GM18498 (cell line): ENCODE measurements at regions not wholly inside any gene's neighbourhood (a gene's known extent, or its start where the extent isn't known, plus 50 kb on each side); places are given as distances from the start of the nearest gene placed in this dataset.
"Not testable (repeated sequence)": the region's sequence is repeated elsewhere in the genome, so short reads cannot be mapped to it uniquely, and the experiment has no call there.

Experiments
- ATAC-seq: cut with Tn5 transposase; IDR thresholded peaks from one replicate; pipeline ENCODE4 v1.9.1; 2021; ENCODE audit warnings: mild to moderate bottlenecking, moderate library complexity; ENCODE audit not compliant: unreplicated experiment

GRCh38 chr14:35949920-35950513, 123.9 kb downstream of the BRMS1L start:
- ATAC-seq: no peak

DNA sequence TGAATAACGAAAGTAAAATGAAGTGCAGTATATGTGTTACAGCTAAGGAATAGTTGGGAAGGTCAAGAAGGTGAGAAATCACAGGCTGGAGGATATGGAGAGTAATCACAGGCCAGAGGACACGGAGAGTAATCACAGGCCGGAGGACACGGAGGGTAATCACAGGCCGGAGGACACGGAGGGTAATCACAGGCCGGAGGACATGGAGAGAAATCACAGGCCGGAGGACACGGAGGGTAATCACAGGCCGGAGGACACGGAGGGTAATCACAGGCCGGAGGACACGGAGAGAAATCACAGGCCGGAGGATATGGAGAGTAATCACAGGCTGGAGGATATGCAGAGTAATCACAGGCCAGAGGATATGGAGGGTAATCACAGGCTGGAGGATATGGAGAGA, 121.8 kb downstream of the BRMS1L start:
- ATAC-seq: not testable (repeated sequence)

GRCh38 chr14:35944847-35945246, 118.7 kb downstream of the BRMS1L start:
- ATAC-seq: no peak

DNA sequence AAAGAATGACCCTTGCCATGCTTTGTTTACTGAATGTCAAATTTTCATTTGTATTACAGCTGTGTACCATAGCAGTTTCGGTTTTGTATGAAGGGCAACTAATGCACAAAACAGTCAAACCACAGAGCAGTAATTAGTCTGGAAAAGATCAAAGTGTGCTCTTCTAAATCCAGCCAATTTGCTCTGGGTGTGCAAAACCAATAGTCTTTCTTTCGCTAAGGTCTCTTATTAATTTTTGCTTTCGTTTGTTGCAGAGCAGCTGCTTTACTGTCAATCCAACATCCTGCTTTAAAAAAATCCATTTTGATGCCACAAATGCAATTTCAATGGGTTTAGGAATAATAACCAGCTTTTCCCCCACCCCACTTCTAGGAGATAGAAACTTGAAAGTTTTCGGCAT, 114.2 kb downstream of the BRMS1L start:
- ATAC-seq: peak; percentile 84

DNA sequence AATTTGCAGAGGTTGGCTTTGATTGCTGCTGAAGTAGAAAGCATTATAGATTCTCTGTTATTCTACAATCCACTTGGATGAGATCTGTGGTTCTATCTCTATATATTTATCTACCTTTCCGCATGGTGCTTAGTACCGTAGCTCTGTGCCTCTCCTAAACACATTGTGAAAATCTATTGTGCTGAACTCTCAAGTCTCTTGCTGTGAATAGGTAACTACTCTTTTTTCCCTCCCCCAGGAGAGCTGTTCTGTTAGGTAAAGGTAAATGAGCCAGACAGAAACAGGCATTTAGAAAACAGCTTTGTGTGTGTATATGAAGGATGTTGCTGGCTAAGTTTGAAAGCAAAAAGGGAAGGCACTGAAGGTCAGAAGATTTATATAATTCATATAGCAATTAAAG, 112.6 kb downstream of the BRMS1L start:
- ATAC-seq: no peak

- ATAC-seq: peak; percentile 57
Observed at GRCh38 chr14:35934499-35934898, 108.4 kb downstream of the BRMS1L start.

- peak; percentile 63 for ATAC-seq
Observed at GRCh38 chr14:35932659-35933159, 106.6 kb downstream of the BRMS1L start.

DNA sequence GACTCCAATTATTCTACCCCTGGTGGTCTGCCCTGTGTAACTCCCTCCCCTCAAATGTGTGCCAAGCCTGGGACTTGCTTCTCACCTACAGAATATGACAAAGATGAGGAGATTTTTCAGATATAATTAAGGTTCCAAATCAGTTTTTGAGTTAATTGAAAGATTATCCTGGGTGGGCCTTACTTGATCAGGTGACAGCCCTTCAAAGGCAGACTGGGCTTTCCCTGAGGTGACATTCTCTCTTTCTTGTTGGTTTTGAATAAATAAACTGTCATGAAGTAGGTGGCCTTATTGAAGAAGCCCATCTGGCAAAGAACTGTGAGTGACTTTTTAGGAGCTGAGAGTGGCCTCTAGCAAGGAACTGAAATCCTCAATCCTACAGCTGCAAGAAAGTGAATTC, 106.0 kb downstream of the BRMS1L start:
- ATAC-seq: peak; percentile 31

- no peak for ATAC-seq
Observed at GRCh38 chr14:35931346-35931745, 105.2 kb downstream of the BRMS1L start.

GRCh38 chr14:35929186-35929585, 103.0 kb downstream of the BRMS1L start:
- no peak for ATAC-seq

GRCh38 chr14:35927727-35928126, 101.6 kb downstream of the BRMS1L start:
- ATAC-seq: no peak

- ATAC-seq: no peak
Observed at GRCh38 chr14:35925319-35925718, 99.2 kb downstream of the BRMS1L start.

DNA sequence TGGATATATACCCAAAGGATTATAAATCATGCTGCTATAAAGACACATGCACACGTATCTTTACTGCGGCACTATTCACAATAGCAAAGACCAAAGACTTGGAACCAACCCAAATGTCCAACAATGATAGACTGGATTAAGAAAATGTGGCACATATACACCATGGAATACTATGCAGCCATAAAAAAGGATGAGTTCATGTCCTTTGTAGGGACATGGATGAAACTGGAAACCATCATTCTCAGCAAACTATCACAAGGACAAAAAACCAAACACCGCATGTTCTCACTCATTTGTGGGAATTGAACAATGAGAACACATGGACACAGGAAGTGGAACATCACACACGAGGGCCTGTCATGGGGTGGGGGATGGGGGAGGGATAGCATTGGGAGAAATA, 96.5 kb downstream of the BRMS1L start:
- not testable (repeated sequence) for ATAC-seq

- no peak for ATAC-seq
Observed at GRCh38 chr14:35921745-35922144, 95.6 kb downstream of the BRMS1L start.
